ENCODE measurements at regions not wholly inside any gene's neighbourhood (a gene's known extent, or its start where the extent isn't known, plus 50 kb on each side); places are given as distances from the start of the nearest gene placed in this dataset.

DNA sequence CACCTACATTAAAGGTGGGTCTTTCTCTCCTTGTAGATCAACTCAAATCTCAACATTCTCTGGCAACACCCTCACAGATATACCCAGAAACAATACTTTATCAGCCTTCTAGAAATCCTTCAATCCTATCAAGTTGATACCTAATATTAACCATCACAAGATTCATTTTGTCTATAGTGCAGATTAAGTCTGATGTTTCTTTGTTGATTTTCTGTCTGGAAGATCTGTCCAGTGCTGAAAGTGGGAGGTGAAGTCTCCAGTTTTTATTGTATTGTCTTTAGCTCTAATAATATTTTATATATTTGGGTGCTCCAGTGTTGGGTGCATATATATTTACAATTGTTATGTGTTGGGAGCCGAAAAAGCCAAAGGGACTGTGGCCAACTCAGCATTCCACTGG, 493.9 kb upstream of the ADGRB3 start:
- no peak overlapping the region for H3K27ac Mint-ChIP-seq
- H3K36me3 Mint-ChIP-seq (ENCODE audit: low read depth), result no peaks in the 10 kb centered on the region; the same call in 1 of the 2 replicates
- H3K4me3 Mint-ChIP-seq, result no peak overlapping the region
- DNase-seq, result no peak
- H3K4me1 Mint-ChIP-seq (ENCODE audit: low read depth), result no peaks in the 10 kb centered on the region
- H3K27me3 Mint-ChIP-seq (ENCODE audit: insufficient read depth), result no peaks in the 10 kb centered on the region
- no peak for TF ChIP-seq CTCF (IDR thresholded peaks at IDR 0.05)
- peaks cover 59% of the 10 kb centered on the region for H3K9me3 Mint-ChIP-seq

DNA sequence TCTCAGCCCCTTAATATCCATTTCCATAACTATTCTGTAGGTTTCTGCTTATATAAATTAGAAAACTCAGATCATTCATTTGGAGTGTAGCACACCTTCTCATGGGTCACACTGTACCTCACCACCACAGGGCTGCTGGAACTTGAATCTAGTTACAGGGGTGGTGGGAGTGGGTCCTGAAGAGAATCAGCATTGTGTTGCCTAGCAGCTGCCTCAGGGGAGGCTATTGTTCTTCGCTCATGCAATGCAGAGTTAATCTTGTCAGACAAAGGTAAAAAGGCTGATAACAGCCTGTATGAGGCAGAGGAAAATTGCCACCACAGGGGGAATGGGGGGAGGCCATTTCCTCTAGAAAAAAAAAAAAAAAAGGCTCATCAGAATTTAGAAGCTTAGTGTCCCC, 496.0 kb upstream of the ADGRB3 start:
- Mint-ChIP-seq H3K4me3 (no peak overlapping the region), H3K9me3 (peaks cover 62% of the 10 kb centered on the region), H3K36me3 (ENCODE audit: low read depth) (no peaks in the 10 kb centered on the region), H3K4me1 (ENCODE audit: low read depth) (no peaks in the 10 kb centered on the region), H3K27ac (no peak overlapping the region), H3K27me3 (ENCODE audit: insufficient read depth) (no peaks in the 10 kb centered on the region)
- TF ChIP-seq CTCF (IDR thresholded peaks at IDR 0.05), result no peak
- no peak for DNase-seq

DNA sequence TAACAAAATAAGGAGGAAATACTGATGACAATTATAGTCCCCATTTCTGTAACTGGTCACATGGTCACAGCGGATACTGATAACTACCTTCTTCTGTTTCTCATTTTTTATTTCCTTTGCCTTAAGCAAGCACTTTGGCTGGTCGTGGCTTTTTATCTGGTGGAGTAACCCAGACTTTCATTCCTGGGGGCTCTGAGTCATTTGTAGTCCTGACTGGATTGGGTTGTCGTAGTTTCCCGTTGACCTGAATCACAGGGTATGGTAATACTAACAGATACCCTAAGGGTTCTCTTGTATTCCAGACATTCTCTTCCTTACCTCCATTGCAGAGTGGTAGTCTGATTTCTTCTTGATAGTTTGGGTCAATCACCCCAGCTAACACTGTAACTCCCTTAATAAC, 500.3 kb upstream of the ADGRB3 start:
- peaks cover 57% of the 10 kb centered on the region for H3K9me3 Mint-ChIP-seq
- TF ChIP-seq CTCF (IDR thresholded peaks at IDR 0.05), result no peak
- no peaks in the 10 kb centered on the region; the same call in 1 of the 2 replicates for H3K27me3 Mint-ChIP-seq (ENCODE audit: insufficient read depth)
- no peak overlapping the region for H3K27ac Mint-ChIP-seq
- H3K4me1 Mint-ChIP-seq (ENCODE audit: low read depth), result no peaks in the 10 kb centered on the region; the same call in 1 of the 2 replicates
- DNase-seq, result no peak
- H3K36me3 Mint-ChIP-seq (ENCODE audit: low read depth), result no peaks in the 10 kb centered on the region
- no peak overlapping the region for H3K4me3 Mint-ChIP-seq

DNA sequence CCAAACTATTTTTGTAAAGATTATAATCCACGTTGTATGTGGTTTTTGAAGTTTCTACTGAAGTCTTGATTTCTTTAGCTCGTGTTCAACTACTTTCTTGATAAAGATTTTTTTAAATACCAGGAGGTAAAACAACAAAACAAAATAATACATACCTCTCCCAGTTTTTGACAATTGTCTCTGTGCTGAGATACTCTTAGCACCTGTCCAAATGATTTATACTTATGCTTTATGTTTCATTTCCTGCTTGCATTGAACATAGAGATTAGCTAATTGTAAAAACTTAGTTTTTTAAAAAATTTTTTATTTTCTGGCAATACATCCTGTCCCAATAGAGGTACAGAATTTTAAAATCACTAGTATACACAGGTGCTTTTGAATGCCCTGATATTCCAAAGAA, 506.9 kb upstream of the ADGRB3 start:
- no peaks in the 10 kb centered on the region for H3K36me3 Mint-ChIP-seq (ENCODE audit: low read depth)
- no peaks in the 10 kb centered on the region; the same call in 1 of the 2 replicates for H3K4me1 Mint-ChIP-seq (ENCODE audit: low read depth)
- DNase-seq, result no peak
- TF ChIP-seq CTCF (IDR thresholded peaks at IDR 0.05), result no peak
- H3K9me3 Mint-ChIP-seq, result peaks cover 29% of the 10 kb centered on the region
- no peak overlapping the region for H3K4me3 Mint-ChIP-seq
- no peak overlapping the region for H3K27ac Mint-ChIP-seq
- H3K27me3 Mint-ChIP-seq (ENCODE audit: insufficient read depth), result no peaks in the 10 kb centered on the region; the same call in 1 of the 2 replicates

GRCh38 chr6:68127074-68127473, 508.0 kb upstream of the ADGRB3 start:
- H3K36me3 Mint-ChIP-seq (ENCODE audit: low read depth), result no peaks in the 10 kb centered on the region
- no peak for DNase-seq
- no peak overlapping the region for H3K27ac Mint-ChIP-seq
- H3K4me1 Mint-ChIP-seq (ENCODE audit: low read depth), result no peaks in the 10 kb centered on the region; the same call in 1 of the 2 replicates
- no peak overlapping the region; the same call in 1 of the 2 replicates for H3K4me3 Mint-ChIP-seq
- H3K27me3 Mint-ChIP-seq (ENCODE audit: insufficient read depth), result no peaks in the 10 kb centered on the region
- TF ChIP-seq CTCF (IDR thresholded peaks at IDR 0.05), result no peak
- H3K9me3 Mint-ChIP-seq, result peaks cover 32% of the 10 kb centered on the region
